ENCODE measurements at regions not wholly inside any gene's neighbourhood (a gene's known extent, or its start where the extent isn't known, plus 50 kb on each side); places are given as distances from the start of the nearest gene placed in this dataset.

DNA sequence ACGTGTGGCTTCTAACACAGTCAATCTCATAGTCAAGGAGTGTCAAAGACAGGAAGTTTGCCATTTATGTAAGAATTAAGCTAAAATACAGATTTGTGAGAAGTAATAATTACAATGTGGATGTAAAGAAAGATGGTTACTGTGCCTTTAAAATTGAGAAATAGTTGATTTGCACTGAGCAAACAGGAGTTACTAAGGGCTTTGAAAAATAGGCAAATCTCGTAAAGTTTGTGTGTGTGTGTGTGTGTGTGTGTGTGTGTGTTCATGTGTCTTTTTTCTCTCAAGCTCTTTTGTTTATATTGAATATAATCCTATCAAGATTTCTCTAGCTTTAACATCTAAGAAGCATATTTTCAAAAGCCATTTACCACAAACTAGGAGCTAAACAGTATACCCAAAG, 2284.5 kb downstream of the LRRC4C start:
- no peak overlapping the region for H3K4me3 ChIP-seq (replicated peaks; ENCODE audit: low read depth, low read length)
- TF ChIP-seq, protein P1, sequence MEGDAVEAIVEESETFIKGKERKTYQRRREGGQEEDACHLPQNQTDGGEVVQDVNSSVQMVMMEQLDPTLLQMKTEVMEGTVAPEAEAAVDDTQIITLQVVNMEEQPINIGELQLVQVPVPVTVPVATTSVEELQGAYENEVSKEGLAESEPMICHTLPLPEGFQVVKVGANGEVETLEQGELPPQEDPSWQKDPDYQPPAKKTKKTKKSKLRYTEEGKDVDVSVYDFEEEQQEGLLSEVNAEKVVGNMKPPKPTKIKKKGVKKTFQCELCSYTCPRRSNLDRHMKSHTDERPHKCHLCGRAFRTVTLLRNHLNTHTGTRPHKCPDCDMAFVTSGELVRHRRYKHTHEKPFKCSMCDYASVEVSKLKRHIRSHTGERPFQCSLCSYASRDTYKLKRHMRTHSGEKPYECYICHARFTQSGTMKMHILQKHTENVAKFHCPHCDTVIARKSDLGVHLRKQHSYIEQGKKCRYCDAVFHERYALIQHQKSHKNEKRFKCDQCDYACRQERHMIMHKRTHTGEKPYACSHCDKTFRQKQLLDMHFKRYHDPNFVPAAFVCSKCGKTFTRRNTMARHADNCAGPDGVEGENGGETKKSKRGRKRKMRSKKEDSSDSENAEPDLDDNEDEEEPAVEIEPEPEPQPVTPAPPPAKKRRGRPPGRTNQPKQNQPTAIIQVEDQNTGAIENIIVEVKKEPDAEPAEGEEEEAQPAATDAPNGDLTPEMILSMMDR (IDR thresholded peaks at IDR 0.05; ENCODE audit: insufficient read depth, low read length, poor library complexity, severe bottlenecking), result no peak
- no peak for DNase-seq (ENCODE audit: extremely low read depth, insufficient read length)
- no peaks in the 10 kb centered on the region for H3K36me3 ChIP-seq (ENCODE audit: control insufficient read depth, insufficient read depth, low read length)
- H3K27me3 ChIP-seq (replicated peaks; ENCODE audit: control insufficient read depth, insufficient read depth, low read length), result no peaks in the 10 kb centered on the region

DNA sequence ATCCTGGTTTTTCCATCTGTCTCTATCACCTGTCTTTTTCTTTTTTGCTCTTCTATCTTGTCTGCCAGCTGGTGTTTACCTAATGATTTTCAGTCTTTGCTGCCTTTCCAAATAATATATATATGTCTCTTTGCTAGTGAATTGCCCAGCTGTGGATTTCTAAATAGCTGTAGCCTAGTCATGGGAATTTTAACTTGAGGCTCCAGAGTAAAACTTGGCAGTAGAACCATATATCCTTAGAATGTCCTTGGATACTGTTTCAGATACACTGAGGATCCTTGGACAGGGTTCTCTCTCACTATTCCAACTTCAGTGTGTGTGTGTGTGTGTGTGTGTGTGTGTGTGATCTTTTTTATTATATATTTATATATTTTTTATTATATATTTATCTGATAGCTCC, 2285.3 kb downstream of the LRRC4C start:
- H3K4me3 ChIP-seq (replicated peaks; ENCODE audit: low read depth, low read length), result no peak overlapping the region
- no peak for DNase-seq (ENCODE audit: extremely low read depth, insufficient read length)
- H3K36me3 ChIP-seq (ENCODE audit: control insufficient read depth, insufficient read depth, low read length), result no peaks in the 10 kb centered on the region
- no peaks in the 10 kb centered on the region for H3K27me3 ChIP-seq (replicated peaks; ENCODE audit: control insufficient read depth, insufficient read depth, low read length)
- TF ChIP-seq, protein P1 (IDR thresholded peaks at IDR 0.05; ENCODE audit: insufficient read depth, low read length, poor library complexity, severe bottlenecking), result no peak

DNA sequence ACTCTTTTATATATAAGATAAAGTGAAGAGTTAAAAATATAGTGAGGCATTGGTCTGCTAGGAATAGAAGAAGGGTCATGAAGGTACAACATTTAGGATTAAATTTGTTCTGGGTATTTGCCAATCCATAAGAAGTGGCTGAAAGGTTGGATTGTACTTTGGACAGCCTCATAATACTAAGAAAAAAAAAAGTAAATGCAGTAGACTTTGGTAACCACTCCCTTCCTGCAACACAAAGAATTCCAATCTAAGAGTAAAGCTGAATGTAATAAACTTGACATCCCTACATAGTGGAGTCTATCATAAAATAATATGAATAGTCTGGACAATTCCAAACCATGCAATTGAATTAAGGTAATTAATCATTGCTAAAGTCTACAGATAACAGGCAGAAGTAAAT, 2294.4 kb downstream of the LRRC4C start:
- TF ChIP-seq, protein P1 (IDR thresholded peaks at IDR 0.05; ENCODE audit: insufficient read depth, low read length, poor library complexity, severe bottlenecking), result no peak

DNA sequence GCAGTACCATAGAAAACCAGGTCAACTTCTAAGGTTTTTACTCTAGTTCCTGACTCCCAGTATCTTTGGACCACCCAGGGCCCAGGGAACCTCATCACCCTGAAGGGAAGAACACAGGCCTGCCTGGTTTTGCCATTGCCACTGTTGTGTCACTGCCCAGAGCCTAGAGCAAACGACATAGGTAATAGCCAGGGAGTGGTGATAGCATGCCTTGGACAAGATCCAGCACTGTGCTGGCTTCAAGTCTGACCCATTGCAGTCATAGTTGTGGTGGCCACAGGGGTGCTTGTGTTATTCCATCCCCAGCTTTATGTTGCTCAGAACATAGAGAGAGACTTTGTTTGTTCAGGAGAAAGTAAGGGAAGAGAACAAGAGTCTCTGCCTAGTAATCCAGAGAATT, 2310.2 kb downstream of the LRRC4C start:
- Histone ChIP-seq H3K27me3 (replicated peaks; ENCODE audit: control insufficient read depth, insufficient read depth, low read length) (no peaks in the 10 kb centered on the region), H3K4me3 (replicated peaks; ENCODE audit: low read depth, low read length) (no peak overlapping the region), H3K36me3 (ENCODE audit: control insufficient read depth, insufficient read depth, low read length) (no peaks in the 10 kb centered on the region)
- no peak for DNase-seq (ENCODE audit: extremely low read depth, insufficient read length)
- TF ChIP-seq, protein P1 (IDR thresholded peaks at IDR 0.05; ENCODE audit: insufficient read depth, low read length, poor library complexity, severe bottlenecking), result no peak

More for the DNA sequence above, 2294.4 kb downstream of the LRRC4C start:
- Histone ChIP-seq H3K36me3 (ENCODE audit: control insufficient read depth, insufficient read depth, low read length) (no peaks in the 10 kb centered on the region), H3K4me3 (replicated peaks; ENCODE audit: low read depth, low read length) (no peak overlapping the region), H3K27me3 (replicated peaks; ENCODE audit: control insufficient read depth, insufficient read depth, low read length) (no peaks in the 10 kb centered on the region)
- DNase-seq (ENCODE audit: extremely low read depth, insufficient read length), result no peak

DNA sequence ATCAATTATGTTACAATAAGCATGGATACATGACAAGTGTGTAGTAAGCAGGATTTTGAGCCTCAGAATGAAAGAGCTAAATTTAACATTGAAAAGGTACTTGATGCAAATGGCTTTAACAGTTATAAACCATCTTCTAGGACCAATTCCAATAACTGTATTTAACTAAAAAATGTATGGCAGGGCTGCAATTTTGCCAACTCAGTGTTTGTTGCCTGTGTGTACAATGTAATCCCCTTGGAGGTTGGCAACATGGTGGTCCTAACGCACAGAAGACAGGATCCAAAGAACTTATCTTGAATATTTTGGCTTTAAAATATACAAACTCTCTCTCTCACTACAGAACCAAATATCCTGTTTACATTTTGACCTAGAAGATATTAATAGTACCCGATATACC, 2314.1 kb downstream of the LRRC4C start:
- TF ChIP-seq, protein P1 (IDR thresholded peaks at IDR 0.05; ENCODE audit: insufficient read depth, low read length, poor library complexity, severe bottlenecking), result no peak
- no peak for DNase-seq (ENCODE audit: extremely low read depth, insufficient read length)
- no peaks in the 10 kb centered on the region for H3K36me3 ChIP-seq (ENCODE audit: control insufficient read depth, insufficient read depth, low read length)
- H3K27me3 ChIP-seq (replicated peaks; ENCODE audit: control insufficient read depth, insufficient read depth, low read length), result no peaks in the 10 kb centered on the region
- no peak overlapping the region for H3K4me3 ChIP-seq (replicated peaks; ENCODE audit: low read depth, low read length)

Data from GM06990 (cell line).